KMS-11 (cell line): ENCODE measurements at regions not wholly inside any gene's neighbourhood (a gene's known extent, or its start where the extent isn't known, plus 50 kb on each side); places are given as distances from the start of the nearest gene placed in this dataset.

ENCODE experiments used
- H2AFZ ChIP-seq: fragments of 200-600 bp; sonication (generic); 2 replicates; pipeline ENCODE4 v1.6.1; 2016; ENCODE audit warnings: antibody characterized with exemption, mixed run types, low read depth
- H3K27ac ChIP-seq: fragments of 200-600 bp; sonication (generic); 2 replicates; pipeline ENCODE4 v1.6.1; 2016; ENCODE audit warnings: mild to moderate bottlenecking, mixed run types
- H3K27me3 ChIP-seq: fragments of 200-600 bp; sonication (generic); 2 replicates; pipeline ENCODE4 v1.6.1; 2017; ENCODE audit warnings: mild to moderate bottlenecking, low read depth, mixed run types, moderate library complexity; ENCODE audit not compliant: insufficient read depth
- H3K36me3 ChIP-seq: fragments of 200-600 bp; sonication (generic); 2 replicates; pipeline ENCODE4 v1.6.1; 2017; ENCODE audit warnings: mild to moderate bottlenecking, mixed run types; ENCODE audit not compliant: insufficient read depth
- H3K4me1 ChIP-seq: fragments of 200-600 bp; sonication (generic); 2 replicates; pipeline ENCODE4 v1.6.1; 2016; ENCODE audit warnings: mild to moderate bottlenecking, low read depth, mixed run types; ENCODE audit not compliant: poor library complexity, severe bottlenecking
- H3K4me2 ChIP-seq: fragments of 200-600 bp; sonication (generic); 2 replicates; pipeline ENCODE4 v1.7.0; 2016; ENCODE audit warnings: mild to moderate bottlenecking, mixed run types
- H3K4me3 ChIP-seq: fragments of 200-600 bp; sonication (generic); IDR thresholded peaks from 2 replicates; pipeline ENCODE4 v1.6.1; 2017; ENCODE audit warnings: low read depth, low read length, mixed read lengths; ENCODE audit not compliant: insufficient read depth
- H3K79me2 ChIP-seq: fragments of 200-600 bp; sonication (generic); 2 replicates; pipeline ENCODE4 v1.6.1; 2016; ENCODE audit warnings: low read depth, mixed run types; ENCODE audit not compliant: insufficient read depth
- H3K9ac ChIP-seq: fragments of 200-600 bp; sonication (generic); 2 replicates; pipeline ENCODE4 v1.6.1; 2016; ENCODE audit warnings: mild to moderate bottlenecking, mixed run types
- H4K20me1 ChIP-seq: fragments of 200-600 bp; sonication (generic); 2 replicates; pipeline ENCODE4 v1.6.1; 2016; ENCODE audit warnings: mild to moderate bottlenecking, mixed run types; ENCODE audit not compliant: insufficient read depth
- TF ChIP-seq, protein P1 (sequence below): fragments of 200-600 bp; sonication (generic); conservative IDR thresholded peaks from 2 replicates; pipeline ENCODE4 v1.6.1; 2017; ENCODE audit warnings: low read depth, mild to moderate bottlenecking, antibody characterized with exemption, low read length, moderate library complexity, mixed read lengths

DNA sequence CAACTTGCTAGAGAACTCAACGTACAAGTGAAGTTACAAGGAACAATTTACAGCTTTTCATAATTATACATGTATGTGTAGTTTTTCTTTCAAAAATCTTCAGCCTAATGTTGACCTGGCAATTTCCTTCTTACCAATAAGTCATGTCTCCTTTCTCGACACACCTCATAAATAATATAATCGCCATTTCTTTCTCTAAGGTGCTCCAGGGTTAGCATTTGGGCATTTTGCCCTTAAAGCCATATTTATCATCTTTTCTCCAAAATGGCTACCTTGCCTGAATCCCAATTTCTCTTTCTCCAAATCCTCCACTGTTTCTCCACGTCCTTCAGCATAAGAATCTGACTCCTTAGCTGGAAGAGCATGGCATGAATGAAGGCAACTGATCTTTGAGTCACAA is 50.3 kb upstream of the RAB27B start:
- Histone ChIP-seq H3K9ac (no peak overlapping the region), H3K4me1 (no peaks in the 10 kb centered on the region), H2AFZ (no peak overlapping the region), H3K27me3 (no peaks in the 10 kb centered on the region), H3K4me3 (no peak overlapping the region), H3K79me2 (no peaks in the 10 kb centered on the region), H4K20me1 (no peaks in the 10 kb centered on the region), H3K4me2 (no peak overlapping the region), H3K36me3 (no peaks in the 10 kb centered on the region), H3K27ac (no peak overlapping the region)
- TF ChIP-seq, protein P1, sequence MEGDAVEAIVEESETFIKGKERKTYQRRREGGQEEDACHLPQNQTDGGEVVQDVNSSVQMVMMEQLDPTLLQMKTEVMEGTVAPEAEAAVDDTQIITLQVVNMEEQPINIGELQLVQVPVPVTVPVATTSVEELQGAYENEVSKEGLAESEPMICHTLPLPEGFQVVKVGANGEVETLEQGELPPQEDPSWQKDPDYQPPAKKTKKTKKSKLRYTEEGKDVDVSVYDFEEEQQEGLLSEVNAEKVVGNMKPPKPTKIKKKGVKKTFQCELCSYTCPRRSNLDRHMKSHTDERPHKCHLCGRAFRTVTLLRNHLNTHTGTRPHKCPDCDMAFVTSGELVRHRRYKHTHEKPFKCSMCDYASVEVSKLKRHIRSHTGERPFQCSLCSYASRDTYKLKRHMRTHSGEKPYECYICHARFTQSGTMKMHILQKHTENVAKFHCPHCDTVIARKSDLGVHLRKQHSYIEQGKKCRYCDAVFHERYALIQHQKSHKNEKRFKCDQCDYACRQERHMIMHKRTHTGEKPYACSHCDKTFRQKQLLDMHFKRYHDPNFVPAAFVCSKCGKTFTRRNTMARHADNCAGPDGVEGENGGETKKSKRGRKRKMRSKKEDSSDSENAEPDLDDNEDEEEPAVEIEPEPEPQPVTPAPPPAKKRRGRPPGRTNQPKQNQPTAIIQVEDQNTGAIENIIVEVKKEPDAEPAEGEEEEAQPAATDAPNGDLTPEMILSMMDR = no peak
